ENCODE measurements at regions not wholly inside any gene's neighbourhood (a gene's known extent, or its start where the extent isn't known, plus 50 kb on each side); places are given as distances from the start of the nearest gene placed in this dataset.

GRCh38 chr13:53642306-53642705 is 613.7 kb downstream of the OLFM4 start:
- Histone ChIP-seq H3K9me3 (ENCODE audit: control insufficient read depth in 2 of 2, insufficient read depth in 1 of 2, low read length in 1 of 2) (no peaks in the 10 kb centered on the region), H3K36me3 (ENCODE audit: control insufficient read depth in 2 of 2, insufficient read depth in 2 of 2, low read length in 1 of 2) (no peaks in the 10 kb centered on the region), H3K4me1 (ENCODE audit: control insufficient read depth in 2 of 2, insufficient read depth in 2 of 2, low read length in 2 of 2) (no peaks in the 10 kb centered on the region), H3K27ac (ENCODE audit: low read depth in 1 of 2, low read length in 1 of 2) (no peak overlapping the region), H3K4me3 (ENCODE audit: low read length in 2 of 2) (no peak overlapping the region), H3K27me3 (ENCODE audit: control insufficient read depth in 2 of 2, insufficient read depth in 1 of 2, low read length in 1 of 2) (no peaks in the 10 kb centered on the region)
- WGBS: 75% methylated on average over 3 of the region's 3 CpGs
- DNase-seq (ENCODE audit: low read depth in 6 of 9, low spot score in 9 of 9): no peak

DNA sequence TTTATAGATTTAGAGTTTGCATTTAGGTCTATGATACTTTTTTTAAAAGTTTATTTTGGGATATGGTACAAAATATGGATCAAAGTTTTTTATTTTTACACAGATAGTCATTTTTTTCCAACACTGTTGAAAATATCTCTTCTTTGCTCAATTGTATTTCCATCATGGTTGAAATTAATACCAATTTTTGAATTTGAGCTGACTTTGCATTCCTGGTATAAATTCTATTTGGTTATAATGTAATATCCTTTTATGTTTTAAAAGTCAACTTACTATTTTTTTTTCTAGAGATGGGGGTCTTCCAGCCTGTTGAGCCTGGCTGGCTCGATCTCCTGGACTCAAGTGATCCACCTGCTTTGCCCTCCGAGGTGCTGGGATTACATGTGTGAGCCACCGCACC is 620.1 kb downstream of the OLFM4 start:
- no peaks in the 10 kb centered on the region for H3K9me3 ChIP-seq (ENCODE audit: control insufficient read depth in 2 of 2, insufficient read depth in 1 of 2, low read length in 1 of 2)
- H3K4me1 ChIP-seq (ENCODE audit: control insufficient read depth in 2 of 2, insufficient read depth in 2 of 2, low read length in 2 of 2): no peaks in the 10 kb centered on the region
- H3K36me3 ChIP-seq (ENCODE audit: control insufficient read depth in 2 of 2, insufficient read depth in 2 of 2, low read length in 1 of 2): no peaks in the 10 kb centered on the region
- H3K27me3 ChIP-seq (ENCODE audit: control insufficient read depth in 2 of 2, insufficient read depth in 1 of 2, low read length in 1 of 2): no peaks in the 10 kb centered on the region
- DNase-seq (ENCODE audit: low read depth in 6 of 9, low spot score in 9 of 9): no peak
- no peak overlapping the region for H3K27ac ChIP-seq (ENCODE audit: low read depth in 1 of 2, low read length in 1 of 2)
- WGBS: 90% methylated on average over 3 of the region's 3 CpGs
- no peak overlapping the region for H3K4me3 ChIP-seq (ENCODE audit: low read length in 2 of 2)

DNA sequence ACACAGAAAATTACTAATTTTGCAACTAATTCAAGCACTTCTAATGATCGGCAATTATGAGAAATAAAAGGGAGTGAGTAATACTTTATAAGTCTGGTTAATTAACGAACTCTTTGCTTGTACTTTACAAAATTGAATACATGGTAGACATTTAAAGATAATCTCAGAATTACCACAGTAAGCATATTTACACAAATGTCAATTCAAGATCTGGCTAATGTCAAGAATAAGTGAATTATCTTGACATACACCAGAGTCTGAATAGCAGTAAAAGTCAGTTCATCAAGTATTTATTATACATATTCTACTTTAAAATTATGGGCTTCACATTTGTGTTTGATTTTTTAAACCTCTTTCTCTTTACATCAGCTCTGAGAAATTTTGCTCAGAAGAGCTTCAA is 643.4 kb downstream of the OLFM4 start:
- no peak for DNase-seq (ENCODE audit: low read depth in 6 of 9, low spot score in 9 of 9)
- H3K4me1 ChIP-seq (ENCODE audit: control insufficient read depth in 2 of 2, insufficient read depth in 2 of 2, low read length in 2 of 2): no peaks in the 10 kb centered on the region
- no peak overlapping the region for H3K27ac ChIP-seq (ENCODE audit: low read depth in 1 of 2, low read length in 1 of 2)
- no peaks in the 10 kb centered on the region for H3K27me3 ChIP-seq (ENCODE audit: control insufficient read depth in 2 of 2, insufficient read depth in 1 of 2, low read length in 1 of 2)
- H3K4me3 ChIP-seq (ENCODE audit: low read length in 2 of 2): no peak overlapping the region
- WGBS: 85% methylated on average over 2 of the region's 2 CpGs
- no peaks in the 10 kb centered on the region for H3K9me3 ChIP-seq (ENCODE audit: control insufficient read depth in 2 of 2, insufficient read depth in 1 of 2, low read length in 1 of 2)
- H3K36me3 ChIP-seq (ENCODE audit: control insufficient read depth in 2 of 2, insufficient read depth in 2 of 2, low read length in 1 of 2): no peaks in the 10 kb centered on the region

GRCh38 chr13:53683146-53683545 is 654.5 kb downstream of the OLFM4 start:
- no peak overlapping the region for H3K27ac ChIP-seq (ENCODE audit: low read depth in 1 of 2, low read length in 1 of 2)
- 79% methylated on average over 1 of the region's 1 CpG for WGBS
- no peaks in the 10 kb centered on the region for H3K27me3 ChIP-seq (ENCODE audit: control insufficient read depth in 2 of 2, insufficient read depth in 1 of 2, low read length in 1 of 2)
- DNase-seq (ENCODE audit: low read depth in 6 of 9, low spot score in 9 of 9): no peak
- no peak overlapping the region for H3K4me3 ChIP-seq (ENCODE audit: low read length in 2 of 2)
- H3K4me1 ChIP-seq (ENCODE audit: control insufficient read depth in 2 of 2, insufficient read depth in 2 of 2, low read length in 2 of 2): no peaks in the 10 kb centered on the region
- H3K36me3 ChIP-seq (ENCODE audit: control insufficient read depth in 2 of 2, insufficient read depth in 2 of 2, low read length in 1 of 2): no peaks in the 10 kb centered on the region
- peaks cover 0 to 3% of the 10 kb centered on the region in 2 donors for H3K9me3 ChIP-seq (ENCODE audit: control insufficient read depth in 2 of 2, insufficient read depth in 1 of 2, low read length in 1 of 2)

DNA sequence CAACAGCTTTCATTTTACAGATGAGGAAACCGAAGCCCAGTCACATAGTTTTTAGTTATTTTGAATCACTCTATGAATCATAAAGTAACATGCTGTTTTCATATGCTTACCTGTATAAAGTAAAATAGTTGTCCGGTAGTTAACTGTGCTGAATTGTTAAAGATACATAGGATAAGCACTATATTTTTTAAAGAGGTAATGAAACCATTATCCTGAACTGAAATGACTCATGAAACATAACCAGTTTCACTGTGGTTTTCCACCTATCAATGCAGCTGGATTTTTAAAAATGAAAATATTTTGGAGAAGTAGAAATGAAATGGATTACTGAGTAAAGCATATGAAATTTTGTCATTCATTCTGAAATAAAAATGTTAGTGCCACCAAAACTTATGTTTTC is 655.0 kb downstream of the OLFM4 start:
- no peak for DNase-seq (ENCODE audit: low read depth in 6 of 9, low spot score in 9 of 9)
- Histone ChIP-seq H3K27me3 (ENCODE audit: control insufficient read depth in 2 of 2, insufficient read depth in 1 of 2, low read length in 1 of 2) (no peaks in the 10 kb centered on the region), H3K4me3 (ENCODE audit: low read length in 2 of 2) (no peak overlapping the region), H3K4me1 (ENCODE audit: control insufficient read depth in 2 of 2, insufficient read depth in 2 of 2, low read length in 2 of 2) (no peaks in the 10 kb centered on the region), H3K27ac (ENCODE audit: low read depth in 1 of 2, low read length in 1 of 2) (no peak overlapping the region), H3K36me3 (ENCODE audit: control insufficient read depth in 2 of 2, insufficient read depth in 2 of 2, low read length in 1 of 2) (no peaks in the 10 kb centered on the region), H3K9me3 (ENCODE audit: control insufficient read depth in 2 of 2, insufficient read depth in 1 of 2, low read length in 1 of 2) (peaks cover 0 to 3% of the 10 kb centered on the region in 2 donors)
- 90% methylated on average over 2 of the region's 2 CpGs for WGBS

GRCh38 chr13:53691417-53691816 is 662.8 kb downstream of the OLFM4 start:
- Histone ChIP-seq H3K27me3 (ENCODE audit: control insufficient read depth in 2 of 2, insufficient read depth in 1 of 2, low read length in 1 of 2) (no peaks in the 10 kb centered on the region), H3K4me1 (ENCODE audit: control insufficient read depth in 2 of 2, insufficient read depth in 2 of 2, low read length in 2 of 2) (no peaks in the 10 kb centered on the region), H3K4me3 (ENCODE audit: low read length in 2 of 2) (no peak overlapping the region), H3K36me3 (ENCODE audit: control insufficient read depth in 2 of 2, insufficient read depth in 2 of 2, low read length in 1 of 2) (no peaks in the 10 kb centered on the region), H3K9me3 (ENCODE audit: control insufficient read depth in 2 of 2, insufficient read depth in 1 of 2, low read length in 1 of 2) (no peaks in the 10 kb centered on the region), H3K27ac (ENCODE audit: low read depth in 1 of 2, low read length in 1 of 2) (no peak overlapping the region)
- no peak for DNase-seq (ENCODE audit: low read depth in 6 of 9, low spot score in 9 of 9)
- 90% methylated on average over 2 of the region's 2 CpGs for WGBS

- H3K27me3 ChIP-seq (ENCODE audit: control insufficient read depth in 2 of 2, insufficient read depth in 1 of 2, low read length in 1 of 2): no peaks in the 10 kb centered on the region
- no peaks in the 10 kb centered on the region for H3K36me3 ChIP-seq (ENCODE audit: control insufficient read depth in 2 of 2, insufficient read depth in 2 of 2, low read length in 1 of 2)
- WGBS: 84% methylated on average over 2 of the region's 2 CpGs
- no peaks in the 10 kb centered on the region for H3K4me1 ChIP-seq (ENCODE audit: control insufficient read depth in 2 of 2, insufficient read depth in 2 of 2, low read length in 2 of 2)
- H3K9me3 ChIP-seq (ENCODE audit: control insufficient read depth in 2 of 2, insufficient read depth in 1 of 2, low read length in 1 of 2): peaks cover 0 to 4% of the 10 kb centered on the region in 2 donors
- no peak overlapping the region for H3K27ac ChIP-seq (ENCODE audit: low read depth in 1 of 2, low read length in 1 of 2)
- DNase-seq (ENCODE audit: low read depth in 6 of 9, low spot score in 9 of 9): no peak
- no peak overlapping the region for H3K4me3 ChIP-seq (ENCODE audit: low read length in 2 of 2)
Observed at GRCh38 chr13:53694814-53695532, 666.4 kb downstream of the OLFM4 start.

- WGBS: 97% methylated on average over 2 of the region's 2 CpGs
- no peak overlapping the region for H3K27ac ChIP-seq (ENCODE audit: low read depth in 1 of 2, low read length in 1 of 2)
- peaks cover 0 to 7% of the 10 kb centered on the region in 2 donors for H3K9me3 ChIP-seq (ENCODE audit: control insufficient read depth in 2 of 2, insufficient read depth in 1 of 2, low read length in 1 of 2)
- H3K27me3 ChIP-seq (ENCODE audit: control insufficient read depth in 2 of 2, insufficient read depth in 1 of 2, low read length in 1 of 2): no peaks in the 10 kb centered on the region
- H3K4me1 ChIP-seq (ENCODE audit: control insufficient read depth in 2 of 2, insufficient read depth in 2 of 2, low read length in 2 of 2): no peaks in the 10 kb centered on the region
- no peaks in the 10 kb centered on the region for H3K36me3 ChIP-seq (ENCODE audit: control insufficient read depth in 2 of 2, insufficient read depth in 2 of 2, low read length in 1 of 2)
- H3K4me3 ChIP-seq (ENCODE audit: low read length in 2 of 2): no peak overlapping the region
- no peak for DNase-seq (ENCODE audit: low read depth in 6 of 9, low spot score in 9 of 9)
Observed at GRCh38 chr13:53703371-53704080, 674.9 kb downstream of the OLFM4 start.

DNA sequence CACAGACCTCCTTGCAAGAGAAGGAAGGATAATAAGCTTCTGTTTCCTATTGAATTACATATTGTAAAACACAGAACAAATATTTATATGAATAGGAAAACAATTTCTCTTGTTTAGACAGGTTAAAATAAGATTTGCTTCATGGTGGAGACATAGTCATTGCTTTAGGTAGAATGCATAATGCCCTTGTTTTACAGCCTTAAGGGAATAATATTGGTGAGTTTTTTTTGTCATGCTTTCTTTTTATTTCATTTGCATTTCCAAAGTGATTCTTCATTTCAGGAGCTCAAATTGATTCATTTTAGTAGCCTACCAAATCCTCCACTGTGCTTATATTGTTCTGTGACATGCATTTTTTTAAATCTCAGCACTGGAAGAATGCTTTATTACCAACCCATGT is 690.7 kb downstream of the OLFM4 start:
- H3K4me3 ChIP-seq (ENCODE audit: low read length in 2 of 2): no peak overlapping the region
- H3K9me3 ChIP-seq (ENCODE audit: control insufficient read depth in 2 of 2, insufficient read depth in 1 of 2, low read length in 1 of 2): no peaks in the 10 kb centered on the region
- DNase-seq (ENCODE audit: low read depth in 6 of 9, low spot score in 9 of 9): no peak
- no peaks in the 10 kb centered on the region for H3K36me3 ChIP-seq (ENCODE audit: control insufficient read depth in 2 of 2, insufficient read depth in 2 of 2, low read length in 1 of 2)
- H3K4me1 ChIP-seq (ENCODE audit: control insufficient read depth in 2 of 2, insufficient read depth in 2 of 2, low read length in 2 of 2): no peaks in the 10 kb centered on the region
- no peaks in the 10 kb centered on the region for H3K27me3 ChIP-seq (ENCODE audit: control insufficient read depth in 2 of 2, insufficient read depth in 1 of 2, low read length in 1 of 2)
- no peak overlapping the region for H3K27ac ChIP-seq (ENCODE audit: low read depth in 1 of 2, low read length in 1 of 2)
